Hematopoietic multipotent progenitor cell treated with erythropoietin and hydrocortisone succinate and interleukin-3 and kit ligand, for 4 days (in vitro differentiated cells): ENCODE measurements at regions not wholly inside any gene's neighbourhood (a gene's known extent, or its start where the extent isn't known, plus 50 kb on each side); places are given as distances from the start of the nearest gene placed in this dataset.
A peak's percentile ranks its signal among the peaks of the same experiment; 100 is the strongest.
"Not testable (repeated sequence)": the region's sequence is repeated elsewhere in the genome, so short reads cannot be mapped to it uniquely, and the experiment has no call there.

Experiments
- DNase-seq: peaks from one replicate; pipeline ENCODE4 v3.0.0-alpha.2; 2015

GRCh38 chr2:160550048-160550447 lies 56.4 kb upstream of the RBMS1 start:
- no peak for DNase-seq

- DNase-seq: peak; percentile 47
Observed at GRCh38 chr2:160551259-160551658, 57.7 kb upstream of the RBMS1 start.

GRCh38 chr2:160555420-160556071 lies 61.9 kb upstream of the RBMS1 start:
- no peak for DNase-seq

GRCh38 chr2:160557903-160558302 lies 64.3 kb upstream of the RBMS1 start:
- peak; percentile 61 for DNase-seq

- no peak for DNase-seq
Observed at GRCh38 chr2:160558531-160558930, 64.9 kb upstream of the RBMS1 start.

GRCh38 chr2:160561551-160562295 lies 68.1 kb upstream of the RBMS1 start:
- peak; percentile 55 for DNase-seq

GRCh38 chr2:160562730-160563129 lies 69.1 kb upstream of the RBMS1 start:
- DNase-seq: no peak

GRCh38 chr2:160564591-160564990 lies 71.0 kb upstream of the RBMS1 start:
- DNase-seq: no peak

- DNase-seq: no peak
Observed at GRCh38 chr2:160565099-160565845, 71.7 kb upstream of the RBMS1 start.

GRCh38 chr2:160566717-160567116 lies 73.1 kb upstream of the RBMS1 start:
- peak; percentile 71 for DNase-seq

GRCh38 chr2:160568856-160569255 lies 75.2 kb upstream of the RBMS1 start:
- DNase-seq: no peak

- peak; percentile 29 for DNase-seq
Observed at GRCh38 chr2:160570376-160570775, 76.8 kb upstream of the RBMS1 start.

GRCh38 chr2:160574468-160575140 lies 81.0 kb upstream of the RBMS1 start:
- DNase-seq: peak; percentile 8

- no peak for DNase-seq
Observed at GRCh38 chr2:160575368-160575767, 81.8 kb upstream of the RBMS1 start.

GRCh38 chr2:160576054-160576499 lies 82.5 kb upstream of the RBMS1 start:
- no peak for DNase-seq

- not testable (repeated sequence) for DNase-seq
Observed at GRCh38 chr2:160577081-160577480, 83.5 kb upstream of the RBMS1 start.

- no peak for DNase-seq
Observed at GRCh38 chr2:160581035-160581434, 87.4 kb upstream of the RBMS1 start.

GRCh38 chr2:160581448-160581847 lies 87.8 kb upstream of the RBMS1 start:
- DNase-seq: no peak

- no peak for DNase-seq
Observed at GRCh38 chr2:160582081-160582480, 88.5 kb upstream of the RBMS1 start.

GRCh38 chr2:160582490-160583145 lies 89.0 kb upstream of the RBMS1 start:
- no peak for DNase-seq

GRCh38 chr2:160583146-160583535 lies 89.5 kb upstream of the RBMS1 start:
- DNase-seq: no peak

- DNase-seq: no peak
Observed at GRCh38 chr2:160583813-160584537, 90.4 kb upstream of the RBMS1 start.
